HK-2 (cell line): ENCODE measurements at regions not wholly inside any gene's neighbourhood (a gene's known extent, or its start where the extent isn't known, plus 50 kb on each side); places are given as distances from the start of the nearest gene placed in this dataset.

Source experiments
- DNase-seq: peaks from one replicate; pipeline ENCODE4 v3.0.0-alpha.2; 2018; ENCODE audit not compliant: unreplicated experiment

DNA sequence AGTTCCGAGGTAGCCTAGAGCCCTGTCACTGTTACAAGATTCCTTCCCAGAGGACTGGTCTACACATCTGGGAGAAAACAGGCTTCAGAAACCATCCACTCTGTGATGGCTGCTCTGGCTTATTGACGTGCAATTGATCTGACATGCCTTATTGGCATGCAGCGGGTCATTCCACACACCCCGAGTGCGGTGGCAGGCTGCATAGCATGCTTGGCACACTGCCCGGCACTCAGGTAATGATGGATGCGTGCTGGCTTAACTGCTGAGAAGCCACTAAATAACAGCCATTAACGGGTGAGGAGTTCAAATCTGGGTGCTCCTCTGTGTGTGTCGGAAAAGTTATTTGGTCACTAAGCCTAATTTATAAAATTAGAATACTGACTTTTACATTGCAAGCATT lies 67.9 kb upstream of the CDH4 start:
- DNase-seq: no peak

DNA sequence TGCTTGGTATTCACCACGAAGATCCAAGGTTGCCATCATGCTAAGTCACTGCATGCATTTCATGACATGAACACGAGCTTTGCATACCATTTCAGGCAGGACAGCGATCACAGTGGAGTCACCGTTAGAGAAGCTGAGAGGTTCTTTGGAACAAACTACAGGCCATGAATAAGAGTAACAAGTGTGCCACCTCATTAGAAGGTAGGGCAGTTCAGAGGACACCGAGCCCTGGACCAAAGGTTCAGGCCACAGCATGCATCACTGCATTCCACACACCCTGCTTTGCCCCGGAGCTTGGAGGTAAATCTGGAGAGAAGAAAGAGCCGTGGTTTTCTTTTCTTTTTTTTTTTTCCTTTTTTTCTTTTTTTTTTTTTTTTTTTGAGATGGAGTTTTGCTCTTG lies 66.9 kb upstream of the CDH4 start:
- no peak for DNase-seq

DNA sequence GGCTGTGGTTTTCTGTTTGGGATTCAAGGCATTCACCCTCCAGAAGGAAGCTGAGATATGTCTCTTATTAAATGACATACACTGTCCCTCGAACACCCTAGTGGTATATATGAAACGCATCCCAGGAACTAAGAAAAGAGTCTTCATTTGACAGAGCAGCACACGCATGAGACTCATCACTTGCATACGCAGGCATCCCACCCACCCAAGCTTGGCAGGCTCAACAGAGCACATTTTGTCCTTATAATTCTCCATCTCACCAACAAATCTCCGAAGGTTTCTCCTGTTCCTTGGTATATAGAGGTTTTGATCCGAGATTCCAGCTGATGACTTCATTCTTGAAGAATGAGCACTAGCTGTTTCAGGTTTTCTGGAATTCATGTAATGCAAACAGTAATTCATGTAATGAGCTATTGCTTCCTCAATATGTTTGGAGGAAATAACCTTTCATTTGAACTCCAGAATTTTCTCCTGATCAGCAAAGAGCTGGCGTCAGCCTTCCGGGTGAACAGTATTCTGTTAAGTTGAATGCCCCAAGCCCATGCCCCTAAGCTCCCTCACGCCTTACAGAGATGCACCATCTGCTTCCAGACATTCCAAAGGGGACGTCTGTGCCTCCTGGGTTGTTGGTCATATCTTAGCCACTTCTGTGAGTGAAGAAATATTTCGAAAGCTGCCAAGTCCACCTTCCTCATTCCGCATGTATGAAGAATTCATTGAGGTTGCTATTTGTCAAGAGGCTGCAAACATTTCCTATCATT lies 66.0 kb upstream of the CDH4 start:
- peak; percentile 81 for DNase-seq

DNA sequence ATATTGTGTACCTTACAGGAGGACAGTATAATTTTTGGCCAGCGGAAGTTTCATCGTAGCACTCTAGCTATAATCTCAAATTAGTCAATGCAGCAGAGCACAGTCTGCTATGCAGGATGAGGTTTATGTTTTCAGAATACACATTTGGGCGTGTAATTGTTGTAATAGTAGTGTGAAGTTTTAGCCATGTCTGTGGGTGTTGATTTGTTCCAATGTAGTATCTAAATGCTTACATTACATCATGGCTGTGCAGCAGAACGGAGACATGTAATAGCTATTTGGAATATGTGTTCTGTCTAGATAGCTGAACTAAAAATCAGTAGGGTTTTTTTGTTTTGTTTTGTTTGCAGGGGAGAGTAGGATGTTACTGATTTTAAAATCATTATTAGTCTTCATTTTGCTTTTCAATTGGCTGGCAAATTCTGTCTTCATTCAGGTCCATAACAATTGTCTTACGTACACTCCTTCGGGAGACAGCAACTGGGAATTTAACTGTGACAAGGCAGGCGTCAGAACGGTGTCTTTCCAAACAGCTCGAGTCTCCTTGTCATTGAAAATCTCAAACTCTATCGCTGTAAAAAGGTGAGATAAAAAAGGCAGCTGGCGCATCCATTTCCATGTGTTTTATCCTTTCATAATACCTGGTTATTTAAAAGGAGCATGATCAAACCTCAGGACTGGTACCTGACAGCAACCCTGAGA lies 65.1 kb upstream of the CDH4 start:
- no peak for DNase-seq

DNA sequence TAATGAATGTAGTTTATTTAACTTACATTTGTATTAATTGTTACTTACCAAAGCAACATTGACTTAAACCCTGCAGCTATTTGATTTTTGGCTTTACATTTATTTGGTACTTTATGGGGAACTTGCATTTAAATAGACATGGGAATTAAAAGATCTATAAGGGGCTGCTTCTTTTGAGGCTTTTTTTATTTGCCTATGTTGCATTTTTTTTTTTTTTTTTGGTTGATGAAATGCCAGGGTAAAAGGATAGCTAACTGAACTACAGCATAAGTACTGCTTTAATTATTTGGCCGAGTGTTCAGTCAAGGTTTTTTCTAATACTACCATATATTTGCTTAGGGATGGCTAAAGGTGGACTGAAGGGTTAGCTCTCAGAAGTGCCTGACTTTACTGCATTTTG lies 62.5 kb upstream of the CDH4 start:
- no peak for DNase-seq

DNA sequence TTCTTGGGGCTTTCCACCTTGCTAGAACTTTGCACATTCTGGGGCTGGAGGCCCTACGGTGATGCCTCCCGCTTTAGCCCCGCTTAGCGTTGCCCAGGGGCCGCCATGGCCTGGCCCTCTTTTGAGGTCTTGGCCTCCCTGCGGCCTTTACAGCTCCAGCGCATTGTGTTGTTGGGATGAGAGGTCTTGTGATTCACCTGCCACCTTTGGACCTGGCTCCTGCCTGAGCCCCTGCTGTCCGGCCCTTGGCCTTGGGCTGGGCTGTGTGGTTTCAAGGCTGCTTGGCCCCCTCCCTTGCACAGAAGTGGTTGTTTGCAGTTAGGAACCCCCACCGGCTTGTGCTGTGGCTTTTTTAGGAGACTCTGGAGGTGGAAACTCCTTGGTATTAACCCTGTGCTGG lies 61.0 kb upstream of the CDH4 start:
- DNase-seq: no peak

DNA sequence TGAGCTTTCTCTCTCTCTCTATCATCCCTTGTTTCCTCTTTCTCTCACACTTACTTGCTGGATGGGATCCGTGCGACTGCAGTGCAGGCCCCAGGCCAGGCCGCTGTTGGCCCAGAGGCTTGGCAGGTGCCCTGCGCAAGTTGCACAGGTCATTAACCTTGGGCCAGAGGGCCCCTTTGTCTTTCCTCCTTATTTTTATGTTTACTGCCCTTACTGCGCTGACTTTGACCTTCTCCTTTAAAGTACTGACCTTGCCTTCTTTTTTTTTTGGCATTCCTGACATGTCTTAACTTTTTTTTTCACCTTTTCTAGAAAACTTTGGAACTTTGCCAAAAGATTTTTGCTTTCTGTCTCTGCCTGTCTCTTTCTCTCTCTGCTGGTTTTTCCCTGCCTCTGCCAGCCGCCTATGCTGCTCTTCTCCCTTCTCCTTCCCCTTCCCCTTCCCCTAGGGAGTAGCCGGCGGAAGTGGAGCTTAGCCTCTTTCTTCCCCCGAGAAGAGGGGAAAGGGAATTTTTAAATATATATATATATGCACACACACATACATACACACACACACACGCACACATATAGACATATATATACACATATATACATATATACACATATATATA lies 59.6 kb upstream of the CDH4 start:
- DNase-seq: no peak

DNA sequence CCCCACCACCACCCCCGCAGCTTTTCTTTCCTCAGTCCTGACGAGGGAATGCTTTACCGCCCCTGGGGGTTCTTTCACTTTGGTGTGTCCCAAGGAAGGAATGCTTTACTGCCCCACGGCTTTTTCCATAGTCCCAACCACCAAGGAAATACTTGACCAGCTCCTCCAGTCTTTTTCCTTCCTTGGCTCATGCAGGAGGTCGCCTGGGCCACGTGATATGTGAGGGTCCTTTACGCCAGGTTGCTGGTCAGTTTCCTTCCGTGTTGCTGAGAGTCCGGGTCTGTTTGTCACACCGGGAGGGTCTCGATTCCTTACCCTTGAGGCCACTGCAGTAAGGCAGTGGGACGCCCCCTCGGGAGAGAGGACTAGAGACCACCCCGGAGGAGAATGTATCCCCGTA lies 58.9 kb upstream of the CDH4 start:
- no peak for DNase-seq
